HCT116 (cell line): ENCODE measurements at regions not wholly inside any gene's neighbourhood (a gene's known extent, or its start where the extent isn't known, plus 50 kb on each side); places are given as distances from the start of the nearest gene placed in this dataset.

Experiments
- CTCF ChIP-seq, 3 experiments: fragments of 200-600 bp in 1 of 3; sonication (generic) in 1 of 3; IDR thresholded peaks in 2 of 3; conservative IDR thresholded peaks in 1 of 3; 2 replicates each; pipeline ENCODE4 v1.5.1; 2012 to 2017; ENCODE audit warnings: low read depth in 2 of 3, low read length in 2 of 3, antibody characterized with exemption in 1 of 3, borderline replicate concordance in 1 of 3, control low read depth in 1 of 3, mild to moderate bottlenecking in 1 of 3, mixed read lengths in 1 of 3, mixed run types in 1 of 3, moderate library complexity in 1 of 3; ENCODE audit not compliant: insufficient read depth in 1 of 3
- ELF1 ChIP-seq: IDR thresholded peaks from 2 replicates; pipeline ENCODE4 v1.6.1; 2012; ENCODE audit warnings: low read depth, borderline replicate concordance
- EZH2 ChIP-seq: fragments of 200-600 bp; sonication (generic); IDR thresholded peaks from 2 replicates; pipeline ENCODE4 v1.6.1; 2017; ENCODE audit warnings: antibody characterized with exemption, mixed run types
- EZH2phosphoT487 ChIP-seq: fragments of 200-600 bp; IDR thresholded peaks from 2 replicates; pipeline ENCODE4 v1.6.1; 2018; ENCODE audit warnings: antibody characterized with exemption, borderline replicate concordance
- POLR2A ChIP-seq: IDR thresholded peaks from 2 replicates; pipeline ENCODE4 v1.7.0; 2011; ENCODE audit warnings: borderline replicate concordance; ENCODE audit not compliant: insufficient read depth, insufficient read length; ENCODE audit errors: extremely low read depth
- SIN3A ChIP-seq: IDR thresholded peaks from 2 replicates; pipeline ENCODE4 v1.6.1; 2012; ENCODE audit warnings: low read depth
- SRF ChIP-seq: IDR thresholded peaks from 2 replicates; pipeline ENCODE4 v1.6.1; 2012; ENCODE audit warnings: low read depth
- ZNF274 ChIP-seq: fragments of 200-500 bp; sonication (Bioruptor generic); IDR thresholded peaks from 2 replicates; pipeline ENCODE4 v1.6.1; 2014; ENCODE audit warnings: mild to moderate bottlenecking, low read depth, low read length, inconsistent platforms

DNA sequence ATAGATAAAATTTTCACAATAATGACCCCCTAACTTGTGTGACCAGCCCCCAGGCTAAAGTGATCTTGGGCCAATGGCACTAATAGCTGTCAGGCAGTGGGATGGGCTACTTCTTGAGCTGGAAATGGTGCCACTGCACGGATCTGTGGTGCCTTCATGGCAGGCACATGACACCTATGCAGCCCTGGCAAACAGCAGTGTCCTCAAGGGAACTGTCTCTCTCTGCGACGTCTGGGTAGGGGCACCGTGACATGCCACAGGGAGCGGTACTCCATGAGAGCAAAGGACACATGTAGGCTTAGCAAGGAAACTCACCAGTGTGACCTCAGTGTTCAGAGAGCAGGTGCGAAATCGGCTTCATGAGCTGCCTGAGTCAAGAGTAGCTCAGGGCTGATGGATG lies 161.7 kb upstream of the TWIST2 start:
- TF ChIP-seq EZH2 (no peak), POLR2A (no peak), EZH2phosphoT487 (no peak), SRF (no peak), CTCF (IDR thresholded peaks at IDR 0.05 in 2 of 3, conservative IDR thresholded peaks at IDR 0.05 in 1 of 3; ENCODE audit: borderline replicate concordance in 1 of 3, insufficient read depth in 1 of 3, low read depth in 2 of 3, low read length in 2 of 3) (no peak), ZNF274 (no peak), ELF1 (no peak), SIN3A (no peak)
